NCI-H1092 treated with DMSO at 0.1 percent for 48 hours (cell line): ENCODE measurements at regions not wholly inside any gene's neighbourhood (a gene's known extent, or its start where the extent isn't known, plus 50 kb on each side); places are given as distances from the start of the nearest gene placed in this dataset.
"Not testable (repeated sequence)": the region's sequence is repeated elsewhere in the genome, so short reads cannot be mapped to it uniquely, and the experiment has no call there.

Experiments used
- DNase-seq: peaks from one replicate; lab custom pipeline; 2025; lab: John Stamatoyannopoulos, UW

- not testable (repeated sequence) for DNase-seq
Measured at GRCh38 chr6:28623242-28623641, 97.6 kb downstream of the GPX5 start.

- not testable (repeated sequence) for DNase-seq
Measured at GRCh38 chr6:28626386-28626785, 100.7 kb downstream of the GPX5 start.

- DNase-seq = no peak
Measured at GRCh38 chr6:28632326-28632851, 106.7 kb downstream of the GPX5 start.

- no peak for DNase-seq
Measured at GRCh38 chr6:28633445-28634215, 107.9 kb downstream of the GPX5 start.

GRCh38 chr6:28634411-28634760 is 108.7 kb downstream of the GPX5 start:
- DNase-seq = no peak

- DNase-seq = peak; percentile 40
Measured at GRCh38 chr6:28634761-28635546, 109.3 kb downstream of the GPX5 start.

GRCh38 chr6:28635547-28636158 is 110.0 kb downstream of the GPX5 start:
- peak; percentile 31 for DNase-seq

GRCh38 chr6:28638787-28639430 is 113.2 kb downstream of the GPX5 start:
- DNase-seq = no peak

- DNase-seq = not testable (repeated sequence)
Measured at GRCh38 chr6:28639445-28640290, 114.0 kb downstream of the GPX5 start.

- no peak for DNase-seq
Measured at GRCh38 chr6:28643017-28643740, 117.5 kb downstream of the GPX5 start.

- DNase-seq = no peak
Measured at GRCh38 chr6:28646650-28647049, 121.0 kb downstream of the GPX5 start.

GRCh38 chr6:28648035-28648877 is 122.6 kb downstream of the GPX5 start:
- DNase-seq = peak; percentile 73

GRCh38 chr6:28648878-28649375 is 123.2 kb downstream of the GPX5 start:
- DNase-seq = no peak

- DNase-seq = no peak
Measured at GRCh38 chr6:28651161-28651560, 125.5 kb downstream of the GPX5 start.

- DNase-seq = no peak
Measured at GRCh38 chr6:28653876-28654275, 128.2 kb downstream of the GPX5 start.

- DNase-seq = no peak
Measured at GRCh38 chr6:28655164-28655563, 129.5 kb downstream of the GPX5 start.

GRCh38 chr6:28656715-28657114 is 131.0 kb downstream of the GPX5 start:
- no peak for DNase-seq

- no peak for DNase-seq
Measured at GRCh38 chr6:28657381-28657768, 131.7 kb downstream of the GPX5 start.

- DNase-seq = peak; percentile 23
Measured at GRCh38 chr6:28657769-28658465, 132.2 kb downstream of the GPX5 start.
